OCI-LY7 (cell line): ENCODE measurements at regions not wholly inside any gene's neighbourhood (a gene's known extent, or its start where the extent isn't known, plus 50 kb on each side); places are given as distances from the start of the nearest gene placed in this dataset.

Experiments
- CTCF ChIP-seq: fragments of 200-600 bp; sonication (generic); conservative IDR thresholded peaks from 2 replicates; pipeline ENCODE4 v1.5.1; 2014; ENCODE audit warnings: mild to moderate bottlenecking, antibody characterized with exemption, low read length, moderate library complexity, mixed read lengths
- EZH2phosphoT487 ChIP-seq: fragments of 200-600 bp; sonication (generic); IDR thresholded peaks from 2 replicates; pipeline ENCODE4 v1.6.1; 2018; ENCODE audit warnings: low read depth, borderline replicate concordance, mild to moderate bottlenecking, mixed run types, antibody characterized with exemption, low read length, moderate library complexity, mixed read lengths

- TF ChIP-seq CTCF: no peak
- no peak for TF ChIP-seq EZH2phosphoT487
Measured at GRCh38 chr21:38944402-38944801, 138.7 kb downstream of the ETS2 start.
